HG02884 (cell line): ENCODE measurements at regions not wholly inside any gene's neighbourhood (a gene's known extent, or its start where the extent isn't known, plus 50 kb on each side); places are given as distances from the start of the nearest gene placed in this dataset.
"Not testable (repeated sequence)": the region's sequence is repeated elsewhere in the genome, so short reads cannot be mapped to it uniquely, and the experiment has no call there.

ENCODE experiments used
- ATAC-seq: cut with Tn5 transposase; IDR thresholded peaks from one replicate; pipeline ENCODE4 v1.9.1; 2021; ENCODE audit warnings: mild to moderate bottlenecking, moderate library complexity; ENCODE audit not compliant: unreplicated experiment

DNA sequence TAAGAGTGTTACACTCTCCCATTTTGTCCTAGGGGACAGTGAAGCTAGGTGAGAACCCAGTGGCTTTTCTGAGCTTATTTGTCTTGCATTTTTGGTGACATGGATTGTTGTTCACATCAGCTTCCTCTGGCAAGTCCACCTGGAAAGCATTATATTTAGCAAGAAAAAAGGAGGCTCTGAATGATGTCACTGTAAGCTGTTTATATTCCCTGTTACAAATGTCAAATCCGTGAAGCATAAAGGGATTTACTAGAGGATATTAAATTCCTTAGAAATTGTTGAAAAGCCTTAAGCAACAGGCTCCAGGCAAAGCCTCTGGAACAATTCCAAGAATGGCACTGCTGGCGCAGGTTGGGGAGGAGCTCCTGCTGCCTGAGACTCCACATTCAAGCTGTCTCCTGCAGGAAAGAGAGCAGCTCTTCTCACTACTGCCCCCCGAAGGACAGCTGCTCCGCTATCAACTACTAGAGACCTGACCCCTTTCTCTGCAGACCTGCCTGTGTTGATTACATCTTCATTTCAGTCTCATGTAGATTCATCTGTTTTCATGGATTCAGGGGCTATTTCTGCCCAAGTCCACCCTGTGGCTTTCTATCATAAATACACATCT is 295.4 kb downstream of the RPIA start:
- not testable (repeated sequence) for ATAC-seq

DNA sequence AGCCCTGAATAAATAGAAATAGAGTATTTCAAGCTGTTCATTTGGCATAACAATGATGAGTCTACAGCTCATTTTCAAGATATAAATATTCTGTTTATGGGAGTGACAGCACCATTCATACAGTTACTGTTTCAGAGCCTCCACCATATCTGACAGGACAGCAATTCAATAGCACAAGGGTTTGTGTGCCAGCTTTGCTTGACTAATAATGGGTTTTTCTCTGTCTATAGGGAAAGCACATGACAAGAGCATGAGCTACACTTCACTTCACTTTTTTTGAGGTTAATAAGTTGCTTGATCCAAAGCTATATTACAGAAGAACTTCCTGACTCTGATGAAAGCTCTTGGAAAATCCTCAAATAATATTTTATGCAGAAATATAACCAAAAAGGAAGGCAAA is 297.1 kb downstream of the RPIA start:
- ATAC-seq: not testable (repeated sequence)

DNA sequence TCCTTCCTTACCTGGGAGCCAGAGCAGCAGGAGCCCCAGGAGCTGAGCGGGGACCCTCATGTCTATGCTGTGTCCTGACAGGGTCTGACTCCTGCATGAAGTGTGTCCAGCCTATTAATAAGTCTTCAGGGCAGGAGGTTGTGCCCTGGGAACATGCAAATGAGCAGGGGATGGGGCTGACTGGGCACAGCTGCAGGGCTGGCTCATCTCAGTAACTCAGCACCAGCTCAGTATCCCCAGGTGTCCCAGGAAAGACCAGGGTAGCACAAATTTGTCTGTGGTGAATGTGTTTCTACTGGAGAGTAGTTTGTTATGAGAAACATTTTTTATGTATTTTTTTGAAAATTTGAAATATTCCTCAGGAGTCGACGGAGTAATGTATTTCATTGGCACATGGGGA is 301.3 kb downstream of the RPIA start:
- ATAC-seq: not testable (repeated sequence)

DNA sequence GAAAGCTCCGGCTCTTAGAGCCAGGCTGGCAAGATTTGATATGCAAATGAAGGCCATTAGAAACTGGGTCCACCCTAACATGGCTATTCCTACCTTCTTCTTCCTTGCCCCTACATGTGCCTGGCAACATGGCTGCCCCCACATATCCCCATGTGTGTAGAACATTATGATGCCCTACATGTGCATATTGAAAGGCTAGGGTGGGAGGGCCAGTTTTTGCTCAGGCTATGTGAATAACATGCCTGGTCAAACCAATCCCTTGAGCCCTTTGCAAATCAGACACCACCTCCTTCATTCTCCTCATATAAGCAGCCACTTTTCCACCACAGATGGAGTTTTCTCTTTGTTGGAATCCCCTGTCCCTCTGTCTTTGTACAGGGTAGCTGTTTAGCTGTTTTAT is 303.4 kb downstream of the RPIA start:
- ATAC-seq: not testable (repeated sequence)

DNA sequence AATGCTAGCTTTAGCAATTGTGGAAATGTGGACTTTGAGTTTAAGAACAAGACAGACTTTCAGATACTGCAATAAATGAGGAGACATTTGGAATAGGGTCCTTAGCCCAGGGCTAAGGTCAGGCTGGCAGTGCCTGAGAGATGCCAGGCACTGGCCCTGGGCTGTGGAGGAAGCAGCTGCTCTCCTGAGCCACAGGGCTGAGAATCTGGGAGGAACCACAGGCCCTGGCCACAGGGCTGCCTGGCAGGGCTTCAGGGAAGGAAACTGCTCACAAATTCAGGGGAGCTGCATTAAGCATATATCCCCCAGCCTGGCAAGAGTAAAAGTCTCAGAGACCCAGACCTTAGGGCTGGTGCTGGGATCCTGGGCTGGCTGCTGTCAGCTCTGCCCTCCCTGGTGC is 305.1 kb downstream of the RPIA start:
- not testable (repeated sequence) for ATAC-seq

DNA sequence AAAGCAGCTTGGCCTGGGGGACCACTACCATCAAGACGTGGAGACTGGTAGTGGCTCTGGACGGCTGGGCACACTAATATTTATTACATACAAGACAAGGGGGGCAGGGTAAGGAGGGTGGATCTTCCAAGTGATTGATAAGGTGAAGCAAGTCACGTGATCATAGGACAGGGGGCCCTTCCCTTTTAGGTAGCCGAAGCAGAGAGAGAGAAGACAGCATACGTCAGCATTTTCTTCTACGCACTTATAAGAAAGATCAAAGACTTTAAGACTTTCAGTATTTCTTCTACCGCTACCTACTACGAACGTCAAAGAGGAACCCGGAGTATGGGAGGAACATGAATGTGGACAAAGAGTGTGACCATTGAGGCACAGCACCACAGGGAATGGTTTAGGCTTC is 307.9 kb downstream of the RPIA start:
- no peak for ATAC-seq

DNA sequence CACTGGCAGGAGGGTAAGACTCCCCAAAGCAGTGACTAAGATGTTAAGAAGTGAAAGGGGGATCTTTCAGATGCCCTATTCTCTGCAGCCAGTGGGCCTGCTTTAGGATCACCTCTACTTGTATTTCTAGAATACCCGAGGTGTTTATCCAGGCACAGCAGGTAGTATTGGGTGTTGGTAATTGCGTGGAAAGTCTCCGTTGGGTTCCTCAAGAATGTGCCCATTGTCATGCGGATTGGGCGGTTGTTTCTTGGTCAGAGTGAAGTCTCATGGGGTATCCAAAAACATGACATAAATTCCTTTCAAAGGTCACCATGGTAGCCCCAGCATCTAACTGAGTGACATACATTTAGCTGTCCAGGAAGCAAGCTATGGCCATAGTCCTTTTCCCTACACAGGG is 308.8 kb downstream of the RPIA start:
- ATAC-seq: no peak

DNA sequence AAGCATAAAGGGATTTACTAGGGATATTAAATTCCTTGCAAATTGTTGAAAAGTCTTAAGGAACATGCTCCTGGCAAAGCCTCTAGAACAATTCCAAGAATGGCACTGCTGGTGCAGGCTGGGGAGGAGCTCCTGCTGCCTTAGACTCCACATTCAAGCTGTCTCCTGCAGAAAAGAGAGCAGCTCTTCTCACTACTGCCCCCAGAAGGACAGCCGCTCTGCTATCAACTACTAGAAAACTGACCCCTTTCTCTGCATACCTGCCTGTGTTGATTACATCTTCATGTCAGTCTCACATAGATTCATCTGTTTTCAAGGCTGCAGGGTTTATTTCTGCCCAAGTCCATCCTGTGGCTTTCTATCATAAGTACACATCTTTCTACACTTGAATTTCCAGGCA is 312.8 kb downstream of the RPIA start:
- not testable (repeated sequence) for ATAC-seq

DNA sequence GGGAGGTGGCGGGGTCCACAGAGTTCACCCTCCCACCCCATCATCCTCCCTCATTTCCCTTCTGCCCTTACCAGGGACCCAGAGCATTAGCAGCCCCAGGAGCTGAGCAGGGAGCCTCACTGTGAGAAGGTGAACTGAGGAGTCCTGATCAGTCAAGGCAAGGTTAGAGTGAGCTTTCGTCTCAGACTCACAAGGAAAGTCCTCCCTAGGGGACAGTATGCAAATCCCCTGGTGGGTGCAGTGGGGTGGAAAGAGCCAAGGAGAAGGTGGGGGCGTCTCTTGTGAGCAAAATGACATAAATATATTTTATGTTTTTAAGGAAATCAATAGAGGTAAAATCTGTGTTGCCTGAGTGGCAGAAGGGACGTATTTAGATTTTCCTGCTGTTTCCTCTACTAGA is 329.1 kb downstream of the RPIA start:
- not testable (repeated sequence) for ATAC-seq

DNA sequence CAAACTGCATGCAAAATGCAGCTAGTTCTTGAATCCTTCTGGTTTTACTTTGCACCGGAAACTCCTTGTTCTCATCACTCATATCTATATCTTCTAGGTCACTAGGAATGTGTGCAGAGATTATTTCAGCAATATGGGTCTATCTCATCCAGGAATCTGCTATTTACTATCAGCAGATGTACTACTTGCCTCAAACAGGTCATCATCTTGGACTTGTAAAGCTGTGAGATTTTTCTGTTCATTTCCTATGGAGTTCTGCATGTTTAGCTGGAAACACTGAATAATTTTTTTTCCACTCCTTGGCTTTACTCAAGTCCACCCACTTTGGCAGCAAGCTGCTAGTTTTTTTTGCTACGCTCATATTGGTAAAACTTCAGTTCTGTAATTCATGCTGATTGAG is 334.8 kb downstream of the RPIA start:
- not testable (repeated sequence) for ATAC-seq

DNA sequence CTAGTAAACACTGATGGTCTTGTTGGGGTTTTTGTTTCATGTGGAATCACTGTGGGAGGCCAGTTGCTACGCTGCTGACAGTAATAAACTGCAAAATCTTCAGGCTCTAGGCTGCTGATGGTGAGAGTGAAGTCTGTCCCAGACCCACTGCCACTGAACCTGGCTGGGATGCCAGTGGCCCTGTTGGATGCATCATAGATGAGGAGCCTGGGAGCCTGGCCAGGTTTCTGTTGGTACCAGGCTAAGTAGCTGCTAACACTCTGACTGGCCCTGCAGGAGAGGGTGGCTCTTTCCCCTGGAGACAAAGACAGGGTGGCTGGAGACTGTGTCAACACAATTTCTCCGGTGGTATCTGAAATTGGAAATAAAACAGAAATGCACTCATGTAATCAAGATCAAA is 335.6 kb downstream of the RPIA start:
- ATAC-seq: not testable (repeated sequence)

DNA sequence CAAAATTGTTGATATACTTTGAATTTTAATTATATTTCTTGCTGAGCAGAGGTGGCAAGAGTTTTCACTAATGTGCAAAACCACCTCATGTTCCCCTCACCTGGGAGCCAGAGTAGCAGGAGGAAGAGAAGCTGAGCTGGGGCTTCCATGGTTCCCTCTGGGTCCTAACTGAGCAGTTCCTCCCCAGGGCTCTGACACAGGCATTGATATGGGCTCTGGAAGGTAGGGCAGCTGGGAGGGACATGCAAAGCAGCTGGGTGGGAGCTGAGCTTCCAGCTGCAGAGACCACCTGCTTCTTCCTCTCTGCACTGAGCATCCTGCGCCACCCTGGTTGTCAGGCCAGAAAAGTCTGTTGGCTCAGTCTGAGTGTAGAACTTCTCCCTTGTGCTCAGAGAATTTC is 336.1 kb downstream of the RPIA start:
- ATAC-seq: not testable (repeated sequence)

DNA sequence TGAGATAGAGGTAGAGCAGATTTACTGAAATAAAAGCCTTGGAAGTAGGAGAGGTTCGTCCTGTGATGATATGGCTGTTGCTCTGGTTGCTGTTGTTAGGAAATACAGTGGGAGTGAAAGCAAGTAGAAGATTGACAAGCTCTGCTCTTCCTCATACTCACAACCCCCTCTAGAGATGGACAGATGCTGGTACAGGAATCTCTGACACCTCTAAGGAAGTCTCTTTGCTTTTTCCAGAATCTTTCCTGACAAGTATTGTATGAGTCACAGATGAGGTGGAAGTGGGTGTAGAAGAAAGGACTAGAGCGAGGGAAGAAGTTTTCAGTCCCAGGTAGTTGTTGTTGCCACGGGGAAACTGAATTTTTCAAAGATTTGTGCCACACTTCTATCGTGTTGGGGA is 337.8 kb downstream of the RPIA start:
- not testable (repeated sequence) for ATAC-seq

DNA sequence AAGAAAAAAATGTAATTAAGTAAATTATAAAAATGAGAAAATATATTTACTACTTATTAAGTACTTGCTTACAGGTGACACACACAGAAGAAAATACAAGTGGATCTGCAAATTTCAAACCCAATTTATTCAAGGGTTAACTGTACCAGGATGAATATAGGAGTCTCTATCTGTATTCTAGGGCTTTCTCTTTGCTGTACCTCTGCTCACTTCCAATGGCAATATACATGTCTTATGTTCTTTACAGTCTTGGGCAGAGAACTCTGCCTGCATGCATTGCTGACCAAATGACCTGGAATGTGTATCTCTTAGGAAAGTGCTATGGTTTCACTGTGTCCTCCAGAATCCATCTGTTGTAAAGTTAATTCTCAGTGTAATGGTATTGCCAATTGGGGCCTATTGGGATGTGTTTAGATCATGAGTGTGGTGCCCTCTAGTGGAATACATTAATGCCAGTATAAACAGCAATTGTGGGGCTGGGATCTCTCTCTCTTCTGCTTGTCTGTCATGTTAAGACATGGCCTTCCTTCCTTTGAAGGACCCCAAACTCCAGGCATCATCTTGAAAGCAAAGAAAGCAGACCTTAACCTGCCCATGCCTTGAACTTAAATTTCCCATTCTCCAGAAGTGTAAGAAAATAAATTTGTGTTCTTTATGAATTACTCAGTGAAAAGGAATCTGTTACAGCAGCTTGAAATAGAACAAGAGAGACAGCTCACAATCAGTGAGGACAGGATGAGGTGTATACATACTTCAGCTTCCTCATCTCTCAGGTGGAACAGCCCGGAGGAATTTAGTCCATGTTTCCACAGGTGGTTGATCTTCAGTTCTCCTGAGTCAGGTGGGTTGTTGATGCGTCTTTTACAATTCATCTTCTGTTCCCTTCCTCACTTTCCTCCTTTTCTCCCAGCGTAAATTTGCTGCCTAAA is 356.9 kb downstream of the RPIA start:
- ATAC-seq: not testable (repeated sequence)

DNA sequence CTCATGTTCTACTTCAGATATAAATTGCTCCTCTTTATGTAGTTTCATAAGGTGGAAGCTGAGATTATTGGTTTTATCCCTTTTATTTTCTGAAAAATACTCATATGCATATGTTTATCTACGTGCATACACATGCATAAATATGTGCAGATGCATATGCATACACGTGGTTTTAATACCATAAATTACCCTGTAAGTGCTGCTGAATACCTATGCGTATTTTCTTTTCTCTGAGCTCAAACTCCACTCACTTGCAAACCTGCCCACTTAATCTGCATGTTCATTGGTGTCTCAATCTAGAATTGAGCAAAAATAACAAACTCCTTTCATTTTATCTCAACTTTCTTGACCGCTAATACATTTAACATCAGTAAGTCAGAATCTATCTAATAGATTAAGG is 367.1 kb downstream of the RPIA start:
- ATAC-seq: not testable (repeated sequence)

DNA sequence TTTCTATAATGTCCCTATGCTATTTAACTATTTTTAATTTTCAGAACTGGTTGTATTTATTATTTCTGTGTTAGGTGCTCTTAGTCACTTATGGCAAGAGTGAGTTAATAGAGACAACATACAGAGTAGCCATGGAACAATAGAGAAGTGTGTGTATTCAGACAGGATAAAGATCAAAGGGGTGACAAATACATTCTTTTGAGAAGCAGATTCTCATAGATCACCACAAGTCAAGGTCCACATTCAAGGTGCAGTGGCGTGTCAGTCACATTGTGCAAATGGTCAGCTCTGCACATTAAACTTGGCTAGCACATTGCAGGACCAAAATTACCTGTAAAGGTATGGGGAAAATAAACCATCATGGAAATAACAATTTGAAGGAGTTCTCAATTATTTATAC is 369.7 kb downstream of the RPIA start:
- ATAC-seq: not testable (repeated sequence)

DNA sequence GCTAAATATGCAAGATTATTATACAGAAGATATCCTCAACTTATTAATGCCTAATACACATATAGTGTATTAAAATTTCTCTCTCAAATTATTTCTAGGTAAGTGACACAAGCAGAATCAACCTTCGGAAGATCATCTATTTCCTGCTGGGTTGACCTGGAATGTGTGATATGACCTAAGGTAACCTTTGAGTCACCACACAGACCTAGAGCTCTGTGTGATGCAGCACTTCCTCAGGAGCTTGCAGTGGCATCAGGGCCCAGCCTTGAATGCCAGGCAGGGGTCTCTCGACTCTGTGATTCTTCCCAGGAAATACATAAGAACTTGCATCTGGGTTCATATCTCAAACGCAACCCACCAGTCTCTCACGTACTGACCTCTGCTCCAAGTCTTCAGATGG is 385.3 kb downstream of the RPIA start:
- ATAC-seq: not testable (repeated sequence)

DNA sequence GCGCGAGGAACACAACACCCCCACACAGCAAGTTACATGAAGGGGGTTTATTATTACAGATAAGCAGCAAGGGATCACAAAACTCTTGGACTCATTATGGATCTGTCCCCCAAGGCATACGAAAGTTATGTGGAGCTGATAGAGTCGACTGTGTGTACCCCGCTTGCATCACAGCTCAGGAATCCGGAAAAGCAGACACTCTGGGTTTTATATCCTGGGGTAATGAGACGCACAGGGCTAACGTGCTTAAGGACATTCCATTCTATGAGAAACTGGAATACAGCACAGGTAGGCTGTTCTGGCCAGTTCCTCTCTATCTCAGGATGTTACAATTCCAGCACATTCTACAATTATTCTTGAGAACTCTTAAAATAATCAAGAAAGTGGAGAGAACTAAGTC is 401.4 kb downstream of the RPIA start:
- not testable (repeated sequence) for ATAC-seq

DNA sequence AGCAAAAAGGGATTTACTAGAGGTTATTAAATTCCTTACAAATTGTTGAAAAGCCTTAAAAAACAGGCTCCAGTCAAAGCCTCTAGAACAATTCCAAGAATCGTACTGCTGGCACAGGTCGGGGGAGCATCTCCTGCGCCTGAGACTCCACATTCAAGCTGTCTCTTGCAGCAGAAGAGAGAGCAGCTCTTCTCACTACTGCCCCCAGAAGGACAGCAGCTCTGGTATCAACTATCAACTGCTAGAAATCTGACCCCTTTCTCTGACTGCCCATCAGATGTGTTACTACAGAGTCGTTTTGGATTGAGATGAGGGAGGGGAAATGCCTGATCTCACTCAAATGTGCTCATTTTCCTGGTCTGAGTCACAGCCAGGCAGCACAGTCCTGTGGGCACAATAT is 403.6 kb downstream of the RPIA start:
- ATAC-seq: not testable (repeated sequence)

DNA sequence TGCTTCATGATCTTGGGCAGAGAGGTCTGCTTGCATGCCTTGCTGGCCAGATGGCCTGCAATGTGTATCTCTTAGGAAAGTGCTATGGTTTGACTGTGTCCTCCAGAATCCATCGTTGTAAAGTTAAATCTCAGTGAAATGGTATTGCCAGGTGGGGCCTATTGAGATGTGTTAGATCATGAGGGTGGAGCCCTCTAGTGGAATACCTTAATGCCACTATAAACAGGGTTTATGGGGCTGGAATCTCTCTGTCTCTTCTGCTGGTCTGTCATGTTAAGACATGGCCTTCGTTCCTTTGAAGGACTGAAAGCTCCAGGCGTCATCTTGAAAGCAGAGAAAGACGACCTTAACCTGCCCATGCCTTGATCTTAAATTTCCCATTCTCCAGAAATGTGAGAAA is 411.1 kb downstream of the RPIA start:
- not testable (repeated sequence) for ATAC-seq

DNA sequence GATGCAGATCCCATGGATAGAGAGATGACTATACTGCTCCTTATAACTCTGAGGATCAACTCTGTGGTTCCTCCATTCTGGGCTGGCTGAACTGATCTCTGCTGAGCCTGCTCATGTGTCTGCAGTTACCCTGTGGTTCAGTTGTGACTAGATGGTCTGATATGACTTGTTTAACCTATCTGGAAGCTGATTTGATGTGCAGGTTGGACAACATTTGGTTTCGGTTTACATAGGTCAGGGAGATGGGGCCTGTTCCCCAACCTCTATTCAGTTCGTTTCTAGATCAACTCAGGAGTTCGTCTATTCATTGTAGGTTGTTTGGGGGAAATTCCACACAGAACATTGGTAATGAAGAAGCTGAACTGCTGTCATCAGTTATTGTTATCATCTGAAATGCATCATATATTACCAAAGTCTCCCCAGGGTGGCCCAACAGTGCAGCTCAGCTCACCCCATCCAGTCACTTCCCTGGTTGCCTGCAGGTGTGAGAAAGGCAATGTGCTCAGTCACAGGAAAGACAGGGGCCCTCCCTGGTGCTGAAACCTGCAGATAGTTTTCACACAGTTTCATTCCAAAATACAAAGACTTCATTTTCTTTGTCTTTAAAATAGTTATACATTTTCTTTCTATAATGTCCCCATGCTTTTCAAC is 415.0 kb downstream of the RPIA start:
- not testable (repeated sequence) for ATAC-seq

DNA sequence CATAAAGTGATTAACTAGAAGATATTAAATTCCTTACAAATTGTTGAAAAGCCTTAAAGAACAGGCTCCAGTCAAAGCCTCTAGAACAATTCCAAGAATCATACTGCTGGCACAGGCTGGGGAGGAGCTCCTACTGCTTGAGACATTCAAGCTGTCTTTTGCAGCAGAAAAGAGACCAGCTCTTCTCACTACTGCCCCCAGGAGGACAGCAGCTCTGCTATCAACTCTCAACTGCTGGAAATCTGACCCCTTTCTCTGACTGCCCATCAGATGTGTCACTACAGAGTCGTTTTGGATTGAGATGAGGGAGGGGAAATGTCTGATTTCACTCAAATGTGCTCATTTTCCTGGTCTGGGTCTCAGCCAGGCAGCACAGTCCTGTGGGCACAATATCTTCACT is 421.0 kb downstream of the RPIA start:
- ATAC-seq: not testable (repeated sequence)
